ENCODE measurements at regions not wholly inside any gene's neighbourhood (a gene's known extent, or its start where the extent isn't known, plus 50 kb on each side); places are given as distances from the start of the nearest gene placed in this dataset.
"Not testable (repeated sequence)": the region's sequence is repeated elsewhere in the genome, so short reads cannot be mapped to it uniquely, and the experiment has no call there.

DNA sequence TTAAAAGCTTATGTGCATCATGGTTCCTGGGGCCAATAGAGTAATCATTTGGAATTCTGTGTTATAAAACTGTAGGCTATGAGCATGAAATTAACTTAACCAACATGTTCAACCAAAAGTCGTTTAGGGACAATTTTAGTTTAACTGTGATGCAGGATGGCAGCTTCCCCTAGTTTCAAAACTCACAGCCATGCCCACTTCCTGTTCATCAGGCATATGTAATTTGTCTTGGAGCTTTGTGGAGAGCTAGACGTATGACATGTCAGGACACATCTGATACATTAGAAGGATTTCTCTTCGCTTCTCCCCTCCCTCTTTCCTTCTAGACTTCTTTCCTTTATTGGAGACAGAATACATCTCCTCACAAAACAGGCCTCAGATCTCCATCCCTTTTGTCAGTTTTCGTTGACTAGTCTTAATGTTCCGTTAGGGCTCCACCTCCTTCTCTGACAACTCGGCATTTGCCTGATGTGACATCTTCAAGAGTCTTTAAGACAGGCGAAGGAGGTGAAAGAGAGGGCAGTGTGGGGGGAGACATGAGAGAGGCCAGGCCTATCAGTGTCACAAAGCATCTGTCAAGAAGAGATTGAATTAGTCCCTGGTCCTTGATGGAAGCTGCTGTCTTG lies 176.0 kb downstream of the MSX2 start:
- peak; percentile 2 for DNase-seq (ENCODE audit: low read depth)
- TF ChIP-seq POLR2A (IDR thresholded peaks at IDR 0.05; ENCODE audit: extremely low read depth, insufficient read length), result no peak
- TF ChIP-seq MYC (IDR thresholded peaks at IDR 0.05; ENCODE audit: low read depth, low read length), result no peak
- TF ChIP-seq MAX (IDR thresholded peaks at IDR 0.05; ENCODE audit: low read depth, low read length), result no peak
- TF ChIP-seq, protein P1, sequence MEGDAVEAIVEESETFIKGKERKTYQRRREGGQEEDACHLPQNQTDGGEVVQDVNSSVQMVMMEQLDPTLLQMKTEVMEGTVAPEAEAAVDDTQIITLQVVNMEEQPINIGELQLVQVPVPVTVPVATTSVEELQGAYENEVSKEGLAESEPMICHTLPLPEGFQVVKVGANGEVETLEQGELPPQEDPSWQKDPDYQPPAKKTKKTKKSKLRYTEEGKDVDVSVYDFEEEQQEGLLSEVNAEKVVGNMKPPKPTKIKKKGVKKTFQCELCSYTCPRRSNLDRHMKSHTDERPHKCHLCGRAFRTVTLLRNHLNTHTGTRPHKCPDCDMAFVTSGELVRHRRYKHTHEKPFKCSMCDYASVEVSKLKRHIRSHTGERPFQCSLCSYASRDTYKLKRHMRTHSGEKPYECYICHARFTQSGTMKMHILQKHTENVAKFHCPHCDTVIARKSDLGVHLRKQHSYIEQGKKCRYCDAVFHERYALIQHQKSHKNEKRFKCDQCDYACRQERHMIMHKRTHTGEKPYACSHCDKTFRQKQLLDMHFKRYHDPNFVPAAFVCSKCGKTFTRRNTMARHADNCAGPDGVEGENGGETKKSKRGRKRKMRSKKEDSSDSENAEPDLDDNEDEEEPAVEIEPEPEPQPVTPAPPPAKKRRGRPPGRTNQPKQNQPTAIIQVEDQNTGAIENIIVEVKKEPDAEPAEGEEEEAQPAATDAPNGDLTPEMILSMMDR (IDR thresholded peaks at IDR 0.05; ENCODE audit: low read depth, low read length), result no peak

GRCh38 chr5:174897281-174897950 lies 173.0 kb downstream of the MSX2 start:
- no peak overlapping the region for H3K4me3 ChIP-seq (ENCODE audit: low read depth, low read length)
- TF ChIP-seq POLR2A (IDR thresholded peaks at IDR 0.05; ENCODE audit: extremely low read depth, insufficient read length), result no peak
- no peak for TF ChIP-seq MAX (IDR thresholded peaks at IDR 0.05; ENCODE audit: low read depth, low read length)
- TF ChIP-seq, protein P1 (IDR thresholded peaks at IDR 0.05; ENCODE audit: low read depth, low read length), result no peak
- no peak for TF ChIP-seq MYC (IDR thresholded peaks at IDR 0.05; ENCODE audit: low read depth, low read length)
- DNase-seq (ENCODE audit: low read depth), result no peak

More for the DNA sequence above, 176.0 kb downstream of the MSX2 start:
- H3K4me3 ChIP-seq (ENCODE audit: low read depth, low read length), result no peak overlapping the region

GRCh38 chr5:174895360-174895759 lies 171.0 kb downstream of the MSX2 start:
- TF ChIP-seq MYC (IDR thresholded peaks at IDR 0.05; ENCODE audit: low read depth, low read length) (no peak), POLR2A (IDR thresholded peaks at IDR 0.05; ENCODE audit: extremely low read depth, insufficient read length) (no peak), MAX (IDR thresholded peaks at IDR 0.05; ENCODE audit: low read depth, low read length) (no peak)
- TF ChIP-seq, protein P1 (IDR thresholded peaks at IDR 0.05; ENCODE audit: low read depth, low read length), result no peak
- no peak overlapping the region for H3K4me3 ChIP-seq (ENCODE audit: low read depth, low read length)
- DNase-seq (ENCODE audit: low read depth), result no peak

- TF ChIP-seq, protein P1 (IDR thresholded peaks at IDR 0.05; ENCODE audit: low read depth, low read length), result no peak
- TF ChIP-seq POLR2A (IDR thresholded peaks at IDR 0.05; ENCODE audit: extremely low read depth, insufficient read length) (no peak), MAX (IDR thresholded peaks at IDR 0.05; ENCODE audit: low read depth, low read length) (no peak), MYC (IDR thresholded peaks at IDR 0.05; ENCODE audit: low read depth, low read length) (no peak)
- H3K4me3 ChIP-seq (ENCODE audit: low read depth, low read length), result no peak overlapping the region
These were observed 168.4 kb downstream of the MSX2 start for GRCh38 chr5:174892742-174893141.

DNA sequence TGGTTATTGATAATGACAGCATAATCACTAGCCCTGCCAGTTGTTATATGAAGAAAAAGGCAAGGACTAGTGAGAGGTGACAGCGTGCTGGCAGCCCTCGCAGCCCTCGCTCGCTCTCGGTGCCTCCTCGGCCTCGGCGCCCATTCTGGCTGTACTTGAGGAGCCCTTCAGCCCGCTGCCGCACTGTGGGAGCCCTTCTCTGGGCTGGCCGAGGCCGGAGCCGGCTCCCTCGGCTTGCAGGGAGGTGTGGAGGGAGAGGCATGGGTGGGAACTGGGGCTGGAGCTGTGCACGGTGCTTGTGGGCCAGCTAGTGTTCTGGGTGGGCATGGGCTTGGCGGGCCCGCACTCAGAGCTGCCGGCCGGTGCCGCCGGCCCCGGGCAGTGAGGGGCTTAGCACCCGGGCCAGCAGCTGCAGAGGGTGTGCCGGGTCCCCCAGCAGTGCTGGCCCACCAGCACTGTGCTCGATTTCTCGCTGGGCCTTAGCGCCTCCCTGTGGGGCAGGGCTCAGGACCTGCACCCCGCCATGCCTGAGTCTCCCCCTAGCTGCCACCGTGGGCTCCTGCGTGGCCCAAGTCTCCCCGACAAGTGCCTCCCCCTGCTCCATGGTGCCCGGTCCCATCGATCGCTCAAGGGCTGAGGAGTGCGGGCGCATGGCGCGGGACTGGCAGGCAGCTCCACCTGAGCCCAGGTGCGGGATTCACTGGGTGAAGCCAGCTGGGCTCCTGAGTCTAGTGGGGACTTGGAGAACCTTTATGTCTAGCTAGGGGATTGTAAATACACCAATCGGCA lies 156.2 kb downstream of the MSX2 start:
- not testable (repeated sequence) for H3K4me3 ChIP-seq (ENCODE audit: low read depth, low read length); DNase-seq (ENCODE audit: low read depth)

More at GRCh38 chr5:174892742-174893141, 168.4 kb downstream of the MSX2 start:
- DNase-seq (ENCODE audit: low read depth), result no peak

- H3K4me3 ChIP-seq (ENCODE audit: low read depth, low read length), result no peak overlapping the region
- DNase-seq (ENCODE audit: low read depth), result no peak
- no peak for TF ChIP-seq POLR2A (IDR thresholded peaks at IDR 0.05; ENCODE audit: extremely low read depth, insufficient read length)
- TF ChIP-seq, protein P1 (IDR thresholded peaks at IDR 0.05; ENCODE audit: low read depth, low read length), result no peak
- no peak for TF ChIP-seq MAX (IDR thresholded peaks at IDR 0.05; ENCODE audit: low read depth, low read length)
- TF ChIP-seq MYC (IDR thresholded peaks at IDR 0.05; ENCODE audit: low read depth, low read length), result no peak
These were observed 153.6 kb downstream of the MSX2 start for GRCh38 chr5:174877987-174878386.

All from NB4 (cell line).